ENCODE measurements at regions not wholly inside any gene's neighbourhood (a gene's known extent, or its start where the extent isn't known, plus 50 kb on each side); places are given as distances from the start of the nearest gene placed in this dataset.

DNA sequence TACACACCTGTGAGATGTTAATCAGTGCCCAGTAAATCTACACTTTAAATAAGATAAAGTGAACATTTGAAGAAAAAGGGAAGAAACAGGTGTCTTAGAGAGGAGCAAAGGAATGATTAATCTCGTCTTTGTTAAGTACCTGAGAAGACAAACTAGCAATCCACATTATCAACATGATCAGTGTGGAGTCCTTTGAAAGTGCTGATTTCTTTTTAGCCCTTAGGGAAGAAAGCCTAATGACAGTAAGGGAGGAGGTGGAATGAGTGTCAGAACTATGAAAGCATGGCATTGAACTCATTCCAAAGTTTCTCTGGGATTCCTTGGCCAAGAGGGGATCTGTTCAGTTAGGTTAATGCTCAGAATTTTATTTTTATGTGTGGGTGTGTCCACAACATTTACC, 1109.0 kb upstream of the ACO1 start:
- H3K79me2 ChIP-seq (ENCODE audit: insufficient read depth, low read length): no peaks in the 10 kb centered on the region
- no peak overlapping the region for H3K4me2 ChIP-seq (ENCODE audit: insufficient read depth, insufficient read length, low read length)
- H3K27me3 ChIP-seq (ENCODE audit: insufficient read depth, low read length): no peaks in the 10 kb centered on the region
- no peak overlapping the region for H2AFZ ChIP-seq (ENCODE audit: low read length)
- WGBS (ENCODE audit: extremely low coverage, insufficient read length, low lambda C conversion rate): no CpG with 5 or more reads among the region's 1 CpG
- H3K27ac Mint-ChIP-seq: peak overlapping the region; percentile 33 to 72 (median 60); a peak in 3 of 7 replicates
- no peak overlapping the region for H4K8ac ChIP-seq (replicated peaks; ENCODE audit: insufficient read length, low read depth, low read length)
- no peak overlapping the region for H2BK15ac ChIP-seq (ENCODE audit: low read depth, low read length)
- TF ChIP-seq, protein P1, sequence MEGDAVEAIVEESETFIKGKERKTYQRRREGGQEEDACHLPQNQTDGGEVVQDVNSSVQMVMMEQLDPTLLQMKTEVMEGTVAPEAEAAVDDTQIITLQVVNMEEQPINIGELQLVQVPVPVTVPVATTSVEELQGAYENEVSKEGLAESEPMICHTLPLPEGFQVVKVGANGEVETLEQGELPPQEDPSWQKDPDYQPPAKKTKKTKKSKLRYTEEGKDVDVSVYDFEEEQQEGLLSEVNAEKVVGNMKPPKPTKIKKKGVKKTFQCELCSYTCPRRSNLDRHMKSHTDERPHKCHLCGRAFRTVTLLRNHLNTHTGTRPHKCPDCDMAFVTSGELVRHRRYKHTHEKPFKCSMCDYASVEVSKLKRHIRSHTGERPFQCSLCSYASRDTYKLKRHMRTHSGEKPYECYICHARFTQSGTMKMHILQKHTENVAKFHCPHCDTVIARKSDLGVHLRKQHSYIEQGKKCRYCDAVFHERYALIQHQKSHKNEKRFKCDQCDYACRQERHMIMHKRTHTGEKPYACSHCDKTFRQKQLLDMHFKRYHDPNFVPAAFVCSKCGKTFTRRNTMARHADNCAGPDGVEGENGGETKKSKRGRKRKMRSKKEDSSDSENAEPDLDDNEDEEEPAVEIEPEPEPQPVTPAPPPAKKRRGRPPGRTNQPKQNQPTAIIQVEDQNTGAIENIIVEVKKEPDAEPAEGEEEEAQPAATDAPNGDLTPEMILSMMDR (conservative IDR thresholded peaks at IDR 0.05): no peak
- no peak overlapping the region for H3K9ac ChIP-seq (ENCODE audit: extremely low read depth, insufficient read length, low read length)
- no peak overlapping the region for H3K23ac ChIP-seq (ENCODE audit: insufficient read length, low read depth, low read length)
- no peak overlapping the region for H3K14ac ChIP-seq (ENCODE audit: insufficient read depth, low read length)
- H3K27me3 Mint-ChIP-seq (ENCODE audit: low read depth): no peaks in the 10 kb centered on the region; the same call in 1 of the 2 replicates
- H2BK5ac ChIP-seq (ENCODE audit: insufficient read length, low read length): no peak overlapping the region
- H4K91ac ChIP-seq (ENCODE audit: insufficient read length, low read depth, low read length): no peak overlapping the region
- no peak overlapping the region for H3K56ac ChIP-seq (ENCODE audit: insufficient read length, low read depth, low read length)
- no peak overlapping the region for H2AK5ac ChIP-seq (ENCODE audit: insufficient read length, low read length)
- no peaks in the 10 kb centered on the region for H3K79me1 ChIP-seq (ENCODE audit: insufficient read depth, low read depth, low read length, poor library complexity, severe bottlenecking)
- no peaks in the 10 kb centered on the region for H3K9me3 ChIP-seq (ENCODE audit: control insufficient read depth, low read depth, low read length)
- no peak overlapping the region for H4K5ac ChIP-seq (ENCODE audit: insufficient read length, low read depth, low read length)
- H3K23me2 ChIP-seq (ENCODE audit: insufficient read length, low read depth, low read length, poor library complexity, severe bottlenecking): no peaks in the 10 kb centered on the region
- H2BK120ac ChIP-seq (ENCODE audit: low read depth, low read length, poor library complexity, severe bottlenecking): no peak overlapping the region
- no peak overlapping the region for H2BK12ac ChIP-seq (ENCODE audit: insufficient read length, low read depth, low read length)
- no peak for DNase-seq
- no peak overlapping the region for H3K4me3 Mint-ChIP-seq
- H3K4me1 ChIP-seq (ENCODE audit: insufficient read depth, low read length): peaks cover 2% of the 10 kb centered on the region; the same call in 1 of the 2 replicates
- no peaks in the 10 kb centered on the region for H4K20me1 ChIP-seq (ENCODE audit: control insufficient read depth, insufficient read depth, insufficient read length)
- no peak overlapping the region for H3T11ph ChIP-seq (ENCODE audit: low read length)
- H3K27ac ChIP-seq (ENCODE audit: insufficient read length, low read depth, low read length): no peak overlapping the region
- H2BK20ac ChIP-seq (ENCODE audit: low read depth, low read length, poor library complexity, severe bottlenecking): no peak overlapping the region
- H3K36me3 Mint-ChIP-seq (ENCODE audit: insufficient read depth in 1 of 3, low read depth in 3 of 3): peaks cover 0 to 11% (median 3%) of the 10 kb centered on the region in 3 experiments; a peak in 5 of 7 replicates
- peaks cover 0 to 2% of the 10 kb centered on the region in 2 experiments; a peak in 1 of 5 replicates for H3K9me3 Mint-ChIP-seq
- H3K4me1 Mint-ChIP-seq: peaks cover 24 to 30% of the 10 kb centered on the region in 2 experiments
- H3K18ac ChIP-seq (ENCODE audit: insufficient read length, low read depth, low read length): no peak overlapping the region
- H3K4ac ChIP-seq (ENCODE audit: low read depth, low read length): no peak overlapping the region

All from H9 (cell line).